ENCODE measurements at regions not wholly inside any gene's neighbourhood (a gene's known extent, or its start where the extent isn't known, plus 50 kb on each side); places are given as distances from the start of the nearest gene placed in this dataset.

DNA sequence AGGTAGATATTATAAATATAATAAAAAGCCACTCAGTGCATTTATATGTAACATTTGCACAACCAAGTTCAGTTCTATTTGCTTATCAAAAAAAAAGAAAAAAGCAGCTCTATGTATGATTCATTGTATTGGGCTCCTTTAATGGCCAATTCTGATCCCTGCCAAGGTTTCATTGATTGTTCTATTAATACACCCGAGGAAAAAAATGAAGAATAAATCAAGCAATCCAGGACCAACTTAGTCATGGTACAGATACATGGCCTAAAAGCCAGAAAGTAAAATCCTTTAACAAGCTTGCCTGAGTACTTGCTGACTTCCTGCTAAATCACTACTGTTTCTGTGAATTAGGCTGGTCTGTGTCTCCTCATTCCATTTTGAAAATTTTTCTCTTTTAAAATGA lies 77.6 kb upstream of the PCDH7 start:
- Mint-ChIP-seq H3K4me1 (ENCODE audit: low read depth) (no peaks in the 10 kb centered on the region), H3K4me3 (no peak overlapping the region)

DNA sequence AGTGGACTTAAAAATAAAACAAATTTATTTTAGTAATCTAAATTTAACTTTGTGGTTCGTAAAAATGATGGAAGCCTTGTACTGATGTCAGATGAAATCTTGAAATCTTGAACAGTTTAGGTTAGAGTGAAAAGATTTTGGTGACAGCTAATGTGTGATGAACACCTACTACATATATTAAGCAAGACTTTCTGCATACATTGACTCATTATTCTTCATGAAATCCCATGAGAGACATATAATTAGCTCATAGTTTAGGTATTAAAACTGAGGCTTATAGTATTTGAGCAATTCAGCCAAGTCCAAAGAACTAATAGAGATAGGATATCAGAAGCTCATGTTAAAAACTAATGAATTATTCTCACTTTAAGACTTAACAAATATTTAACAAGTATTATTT lies 66.9 kb upstream of the PCDH7 start:
- no peaks in the 10 kb centered on the region for H3K4me1 Mint-ChIP-seq (ENCODE audit: low read depth)
- no peak for DNase-seq
- TF ChIP-seq, protein P1, sequence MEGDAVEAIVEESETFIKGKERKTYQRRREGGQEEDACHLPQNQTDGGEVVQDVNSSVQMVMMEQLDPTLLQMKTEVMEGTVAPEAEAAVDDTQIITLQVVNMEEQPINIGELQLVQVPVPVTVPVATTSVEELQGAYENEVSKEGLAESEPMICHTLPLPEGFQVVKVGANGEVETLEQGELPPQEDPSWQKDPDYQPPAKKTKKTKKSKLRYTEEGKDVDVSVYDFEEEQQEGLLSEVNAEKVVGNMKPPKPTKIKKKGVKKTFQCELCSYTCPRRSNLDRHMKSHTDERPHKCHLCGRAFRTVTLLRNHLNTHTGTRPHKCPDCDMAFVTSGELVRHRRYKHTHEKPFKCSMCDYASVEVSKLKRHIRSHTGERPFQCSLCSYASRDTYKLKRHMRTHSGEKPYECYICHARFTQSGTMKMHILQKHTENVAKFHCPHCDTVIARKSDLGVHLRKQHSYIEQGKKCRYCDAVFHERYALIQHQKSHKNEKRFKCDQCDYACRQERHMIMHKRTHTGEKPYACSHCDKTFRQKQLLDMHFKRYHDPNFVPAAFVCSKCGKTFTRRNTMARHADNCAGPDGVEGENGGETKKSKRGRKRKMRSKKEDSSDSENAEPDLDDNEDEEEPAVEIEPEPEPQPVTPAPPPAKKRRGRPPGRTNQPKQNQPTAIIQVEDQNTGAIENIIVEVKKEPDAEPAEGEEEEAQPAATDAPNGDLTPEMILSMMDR (IDR thresholded peaks at IDR 0.05) = no peak
- no peak overlapping the region for H3K4me3 Mint-ChIP-seq
- H3K9me3 Mint-ChIP-seq = peaks cover 5% of the 10 kb centered on the region
- H3K27me3 Mint-ChIP-seq (ENCODE audit: insufficient read depth) = no peaks in the 10 kb centered on the region
- no peak overlapping the region for H3K27ac Mint-ChIP-seq
- peaks cover 3% of the 10 kb centered on the region; the same call in 1 of the 2 replicates for H3K36me3 Mint-ChIP-seq (ENCODE audit: low read depth)

More for the DNA sequence above, 77.6 kb upstream of the PCDH7 start:
- H3K36me3 Mint-ChIP-seq (ENCODE audit: low read depth) = no peaks in the 10 kb centered on the region
- H3K27me3 Mint-ChIP-seq (ENCODE audit: insufficient read depth) = no peaks in the 10 kb centered on the region
- TF ChIP-seq, protein P1 (IDR thresholded peaks at IDR 0.05) = no peak
- H3K9me3 Mint-ChIP-seq = peaks cover 5% of the 10 kb centered on the region
- no peak for DNase-seq
- H3K27ac Mint-ChIP-seq = no peak overlapping the region

DNA sequence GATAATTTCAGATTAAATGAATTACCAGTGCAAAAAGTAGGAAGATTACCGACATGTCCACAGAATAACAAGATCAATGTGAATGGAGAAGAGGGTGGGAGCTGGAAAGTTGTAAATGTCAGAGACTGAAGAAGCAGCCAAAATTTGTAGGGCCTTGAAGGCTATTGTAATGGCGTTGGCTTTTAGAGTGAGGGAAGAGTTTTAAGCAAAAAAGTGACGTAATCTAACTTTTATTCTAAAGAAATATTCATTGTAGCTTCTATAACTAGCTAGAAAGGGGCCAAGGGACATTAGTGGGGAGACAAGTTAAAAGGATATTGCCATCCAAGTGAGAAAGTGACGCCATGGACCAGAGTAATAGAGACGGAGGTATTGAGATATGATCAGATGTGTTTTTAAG lies 63.3 kb upstream of the PCDH7 start:
- H3K27ac Mint-ChIP-seq = no peak overlapping the region
- H3K4me3 Mint-ChIP-seq = no peak overlapping the region

DNA sequence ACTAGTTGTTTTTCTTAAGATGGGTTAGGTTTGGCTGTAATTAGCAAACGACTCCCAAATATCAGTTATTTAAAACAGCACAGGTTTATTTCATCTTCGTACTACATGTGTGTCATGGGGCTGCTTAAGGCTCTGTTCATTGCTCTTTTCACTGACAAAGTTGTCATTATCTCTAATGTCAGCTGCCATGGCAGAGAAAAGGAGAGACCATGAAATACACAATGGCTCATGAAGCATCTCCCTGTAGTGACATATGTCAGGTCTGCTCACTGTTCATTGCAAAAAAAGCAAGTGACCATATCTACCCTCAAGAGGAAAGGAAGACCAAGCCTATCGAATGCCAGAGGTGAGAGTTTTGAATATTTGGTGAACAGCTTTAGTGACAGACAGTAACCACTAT lies 52.2 kb upstream of the PCDH7 start:
- Mint-ChIP-seq H3K4me3 (no peak overlapping the region), H3K9me3 (peaks cover 19% of the 10 kb centered on the region), H3K4me1 (ENCODE audit: low read depth) (no peaks in the 10 kb centered on the region), H3K36me3 (ENCODE audit: low read depth) (no peaks in the 10 kb centered on the region), H3K27me3 (ENCODE audit: insufficient read depth) (no peaks in the 10 kb centered on the region), H3K27ac (no peak overlapping the region)
- DNase-seq = no peak
- TF ChIP-seq, protein P1 (IDR thresholded peaks at IDR 0.05) = no peak

More for the DNA sequence above, 63.3 kb upstream of the PCDH7 start:
- H3K4me1 Mint-ChIP-seq (ENCODE audit: low read depth) = no peaks in the 10 kb centered on the region
- TF ChIP-seq, protein P1 (IDR thresholded peaks at IDR 0.05) = no peak
- no peaks in the 10 kb centered on the region for H3K27me3 Mint-ChIP-seq (ENCODE audit: insufficient read depth)
- H3K9me3 Mint-ChIP-seq = no peaks in the 10 kb centered on the region; the same call in 1 of the 2 replicates
- no peaks in the 10 kb centered on the region for H3K36me3 Mint-ChIP-seq (ENCODE audit: low read depth)
- no peak for DNase-seq

DNA sequence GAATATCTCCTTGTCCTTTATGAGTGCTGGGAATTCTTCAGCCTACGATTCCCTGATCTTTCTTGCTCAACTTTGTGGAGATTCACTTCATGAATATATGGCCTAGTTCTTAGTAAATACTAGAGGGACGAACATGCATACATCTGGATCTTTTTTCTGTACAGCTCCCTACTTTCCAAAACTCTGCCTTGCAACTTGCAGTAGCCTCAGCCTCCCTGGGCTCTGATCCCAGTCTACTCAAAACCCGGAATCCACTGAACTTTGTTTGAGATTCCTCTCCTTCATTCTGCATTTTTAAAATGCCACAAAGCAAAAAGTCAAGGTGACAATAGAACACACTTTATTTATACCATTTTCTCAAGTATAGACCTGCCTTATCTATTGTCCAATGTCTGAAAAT lies 50.0 kb upstream of the PCDH7 start:
- H3K4me3 Mint-ChIP-seq = no peak overlapping the region
- no peaks in the 10 kb centered on the region; the same call in 1 of the 2 replicates for H3K36me3 Mint-ChIP-seq (ENCODE audit: low read depth)
- DNase-seq = no peak
- H3K4me1 Mint-ChIP-seq (ENCODE audit: low read depth) = no peaks in the 10 kb centered on the region
- H3K9me3 Mint-ChIP-seq = peaks cover 23% of the 10 kb centered on the region
- TF ChIP-seq, protein P1 (IDR thresholded peaks at IDR 0.05) = no peak
- H3K27ac Mint-ChIP-seq = no peak overlapping the region
- no peaks in the 10 kb centered on the region for H3K27me3 Mint-ChIP-seq (ENCODE audit: insufficient read depth)

Data from HFFc6 (cell line).